ENCODE measurements at regions not wholly inside any gene's neighbourhood (a gene's known extent, or its start where the extent isn't known, plus 50 kb on each side); places are given as distances from the start of the nearest gene placed in this dataset.

DNA sequence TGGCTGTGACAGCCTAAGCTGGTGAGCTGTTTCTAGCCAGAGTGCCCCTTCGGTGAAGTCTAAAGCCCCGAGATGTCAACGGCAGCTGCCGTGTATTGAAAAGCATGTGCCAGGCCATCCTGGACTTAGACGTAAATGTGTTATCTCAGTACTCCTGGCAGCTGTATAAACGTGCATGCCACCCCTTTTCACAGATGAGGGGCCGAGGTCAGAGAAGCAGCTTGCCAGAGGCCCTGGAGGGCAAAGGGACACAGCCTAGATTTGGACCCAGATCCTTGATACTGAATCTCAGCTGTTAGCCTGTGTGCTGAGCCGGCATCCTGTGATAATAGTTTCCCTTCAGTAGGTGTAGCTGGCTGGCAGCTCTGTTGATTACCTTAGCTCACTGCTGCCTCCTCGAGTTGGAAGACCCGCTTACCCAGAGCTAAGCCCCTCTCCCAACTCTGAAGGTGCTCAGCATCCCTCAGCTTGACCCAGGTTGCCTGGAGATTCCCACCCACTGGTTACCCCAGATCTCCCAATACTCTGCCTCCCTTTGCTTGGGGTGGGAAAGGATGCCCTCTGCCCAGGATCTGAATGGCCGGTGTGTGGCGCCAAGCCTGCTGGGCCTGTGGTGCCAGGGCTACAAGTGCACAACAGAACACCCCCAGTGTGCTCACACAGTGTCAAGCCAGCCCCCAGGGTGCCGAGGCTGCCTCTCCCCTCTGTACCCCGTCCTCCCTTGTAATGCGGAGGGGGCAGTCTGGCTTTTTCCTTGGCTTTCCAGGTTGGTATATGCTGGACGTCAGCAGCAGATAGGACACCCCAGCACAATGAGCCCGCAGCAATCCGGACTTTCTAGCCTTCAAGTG is 59.8 kb upstream of the WNT7B start:
- H3K36me3 ChIP-seq (ENCODE audit: control insufficient read depth in 2 of 2, extremely low read depth in 1 of 2, insufficient read depth in 2 of 2, low read length in 2 of 2) = no peaks in the 10 kb centered on the region
- no peaks in the 10 kb centered on the region for H3K9me3 ChIP-seq (ENCODE audit: control insufficient read depth, low read depth, low read length)
- H3K79me2 ChIP-seq (ENCODE audit: control insufficient read depth, insufficient read depth, low read length) = peaks cover 28% of the 10 kb centered on the region
- H2AFZ ChIP-seq (ENCODE audit: control insufficient read depth, low read length) = no peak overlapping the region
- H3K4me3 ChIP-seq (ENCODE audit: control insufficient read depth in 2 of 3, extremely low read depth in 1 of 3, insufficient read depth in 2 of 3, low read depth in 1 of 3, low read length in 3 of 3) = peak overlapping the region; percentile 64 to 72 (median 68)
- no peak for TF ChIP-seq EZH2 (IDR thresholded peaks at IDR 0.05; ENCODE audit: low read length)
- TF ChIP-seq, protein P1, sequence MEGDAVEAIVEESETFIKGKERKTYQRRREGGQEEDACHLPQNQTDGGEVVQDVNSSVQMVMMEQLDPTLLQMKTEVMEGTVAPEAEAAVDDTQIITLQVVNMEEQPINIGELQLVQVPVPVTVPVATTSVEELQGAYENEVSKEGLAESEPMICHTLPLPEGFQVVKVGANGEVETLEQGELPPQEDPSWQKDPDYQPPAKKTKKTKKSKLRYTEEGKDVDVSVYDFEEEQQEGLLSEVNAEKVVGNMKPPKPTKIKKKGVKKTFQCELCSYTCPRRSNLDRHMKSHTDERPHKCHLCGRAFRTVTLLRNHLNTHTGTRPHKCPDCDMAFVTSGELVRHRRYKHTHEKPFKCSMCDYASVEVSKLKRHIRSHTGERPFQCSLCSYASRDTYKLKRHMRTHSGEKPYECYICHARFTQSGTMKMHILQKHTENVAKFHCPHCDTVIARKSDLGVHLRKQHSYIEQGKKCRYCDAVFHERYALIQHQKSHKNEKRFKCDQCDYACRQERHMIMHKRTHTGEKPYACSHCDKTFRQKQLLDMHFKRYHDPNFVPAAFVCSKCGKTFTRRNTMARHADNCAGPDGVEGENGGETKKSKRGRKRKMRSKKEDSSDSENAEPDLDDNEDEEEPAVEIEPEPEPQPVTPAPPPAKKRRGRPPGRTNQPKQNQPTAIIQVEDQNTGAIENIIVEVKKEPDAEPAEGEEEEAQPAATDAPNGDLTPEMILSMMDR (optimal IDR thresholded peaks at IDR 0.05 in 1 of 3, IDR thresholded peaks at IDR 0.05 in 1 of 3, conservative IDR thresholded peaks at IDR 0.05 in 1 of 3; ENCODE audit: extremely low read depth in 1 of 3, insufficient read depth in 2 of 3, low read length in 3 of 3) = peak; percentile 70 to 83 (median 74)
- peak overlapping the region; percentile 73 for H3K27ac ChIP-seq (ENCODE audit: control insufficient read depth, insufficient read depth, low read length)
- no peaks in the 10 kb centered on the region for H3K9me1 ChIP-seq (ENCODE audit: control insufficient read depth, extremely low read depth, insufficient read depth, low read length)
- peak overlapping the region; percentile 81 for H3K9ac ChIP-seq (ENCODE audit: control insufficient read depth, extremely low read depth, insufficient read depth, low read length)
- H4K20me1 ChIP-seq (ENCODE audit: control insufficient read depth, extremely low read depth, insufficient read depth, low read length) = no peaks in the 10 kb centered on the region
- peaks cover 67% of the 10 kb centered on the region for H3K4me1 ChIP-seq (ENCODE audit: control insufficient read depth, extremely low read depth, insufficient read depth, low read length)
- no peak for DNase-seq (ENCODE audit: low read depth, low spot score)
- peak; percentile 98 for FAIRE-seq
- peak overlapping the region; percentile 95 for H3K4me2 ChIP-seq (ENCODE audit: control insufficient read depth, extremely low read depth, insufficient read depth, low read depth, low read length)
- no peaks in the 10 kb centered on the region for H3K27me3 ChIP-seq (ENCODE audit: control insufficient read depth, extremely low read depth, insufficient read depth, low read length)
- dilution Hi-C loops (cut with MboI; ENCODE audit: extremely low pct_ligation_motif_present, low sequenced_read_pairs) = no loop called here

DNA sequence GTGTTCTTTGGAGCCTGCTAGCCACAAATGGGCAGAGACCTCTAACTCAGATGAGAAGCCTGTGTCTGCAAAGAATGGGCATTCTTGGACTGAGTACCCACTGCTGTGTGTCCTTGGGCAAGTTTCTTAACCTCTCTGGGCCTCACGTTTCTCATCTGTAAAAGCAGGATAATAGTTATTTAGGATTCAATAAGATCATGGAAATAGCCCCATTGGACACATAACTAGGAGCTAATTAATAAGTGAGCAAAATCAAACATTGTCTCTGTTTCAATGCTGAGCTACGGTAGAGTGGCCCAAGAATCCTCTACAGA is 61.2 kb upstream of the WNT7B start:
- no peaks in the 10 kb centered on the region for H4K20me1 ChIP-seq (ENCODE audit: control insufficient read depth, extremely low read depth, insufficient read depth, low read length)
- H2AFZ ChIP-seq (ENCODE audit: control insufficient read depth, low read length) = peak overlapping the region; percentile 89
- H3K36me3 ChIP-seq (ENCODE audit: control insufficient read depth in 2 of 2, extremely low read depth in 1 of 2, insufficient read depth in 2 of 2, low read length in 2 of 2) = no peaks in the 10 kb centered on the region
- H3K9me3 ChIP-seq (ENCODE audit: control insufficient read depth, low read depth, low read length) = no peaks in the 10 kb centered on the region
- peaks cover 70% of the 10 kb centered on the region for H3K4me1 ChIP-seq (ENCODE audit: control insufficient read depth, extremely low read depth, insufficient read depth, low read length)
- H3K4me3 ChIP-seq (ENCODE audit: control insufficient read depth in 2 of 3, extremely low read depth in 1 of 3, insufficient read depth in 2 of 3, low read depth in 1 of 3, low read length in 3 of 3) = no peak overlapping the region
- H3K4me2 ChIP-seq (ENCODE audit: control insufficient read depth, extremely low read depth, insufficient read depth, low read depth, low read length) = peak overlapping the region; percentile 99
- peak overlapping the region; percentile 93 for H3K27ac ChIP-seq (ENCODE audit: control insufficient read depth, insufficient read depth, low read length)
- peak overlapping the region; percentile 72 for H3K9ac ChIP-seq (ENCODE audit: control insufficient read depth, extremely low read depth, insufficient read depth, low read length)
- TF ChIP-seq EZH2 (IDR thresholded peaks at IDR 0.05; ENCODE audit: low read length) = no peak
- TF ChIP-seq, protein P1 (optimal IDR thresholded peaks at IDR 0.05 in 1 of 3, IDR thresholded peaks at IDR 0.05 in 1 of 3, conservative IDR thresholded peaks at IDR 0.05 in 1 of 3; ENCODE audit: extremely low read depth in 1 of 3, insufficient read depth in 2 of 3, low read length in 3 of 3) = no peak
- H3K79me2 ChIP-seq (ENCODE audit: control insufficient read depth, insufficient read depth, low read length) = peaks cover 36% of the 10 kb centered on the region
- FAIRE-seq (no peak), DNase-seq (ENCODE audit: low read depth, low spot score) (no peak)
- H3K9me1 ChIP-seq (ENCODE audit: control insufficient read depth, extremely low read depth, insufficient read depth, low read length) = no peaks in the 10 kb centered on the region
- H3K27me3 ChIP-seq (ENCODE audit: control insufficient read depth, extremely low read depth, insufficient read depth, low read length) = no peaks in the 10 kb centered on the region
- dilution Hi-C loops (cut with MboI; ENCODE audit: extremely low pct_ligation_motif_present, low sequenced_read_pairs) = no loop called here
